Ramos (cell line): ENCODE measurements at regions not wholly inside any gene's neighbourhood (a gene's known extent, or its start where the extent isn't known, plus 50 kb on each side); places are given as distances from the start of the nearest gene placed in this dataset.

ENCODE experiments used
- in situ Hi-C: fragments of 300-500 bp; cut with MboI; formaldehyde crosslinking; loops from one replicate; pipeline ENCODE4 v1.14.3; 2022; ENCODE audit warnings: low sequenced_read_pairs; ENCODE audit not compliant: unreplicated experiment

GRCh38 chr13:23979361-23980159, 82.3 kb upstream of the C1QTNF9B start:
- in situ Hi-C loops = no loop called here

GRCh38 chr13:23980160-23980551, 82.9 kb upstream of the C1QTNF9B start:
- in situ Hi-C loops = no loop called here

- in situ Hi-C loops = no loop called here
Measured at GRCh38 chr13:23983671-23984070, 86.4 kb upstream of the C1QTNF9B start.

GRCh38 chr13:23984546-23984945, 87.2 kb upstream of the C1QTNF9B start:
- in situ Hi-C loops = no loop called here

- in situ Hi-C loops = no loop called here
Measured at GRCh38 chr13:23985060-23985459, 87.8 kb upstream of the C1QTNF9B start.

GRCh38 chr13:23985839-23986238, 88.5 kb upstream of the C1QTNF9B start:
- in situ Hi-C loops = no loop called here

- in situ Hi-C loops = no loop called here
Measured at GRCh38 chr13:23986619-23987018, 89.3 kb upstream of the C1QTNF9B start.

GRCh38 chr13:23987331-23987894, 90.1 kb upstream of the C1QTNF9B start:
- in situ Hi-C loops = no loop called here

GRCh38 chr13:23988546-23989122, 91.3 kb upstream of the C1QTNF9B start:
- in situ Hi-C loops = no loop called here

- in situ Hi-C loops = no loop called here
Measured at GRCh38 chr13:23990455-23990854, 93.2 kb upstream of the C1QTNF9B start.

GRCh38 chr13:23991119-23991518, 93.8 kb upstream of the C1QTNF9B start:
- in situ Hi-C loops = no loop called here

- in situ Hi-C loops = no loop called here
Measured at GRCh38 chr13:23992781-23993679, 95.7 kb upstream of the C1QTNF9B start.

GRCh38 chr13:23993680-23993985, 96.3 kb upstream of the C1QTNF9B start:
- in situ Hi-C loops = no loop called here

GRCh38 chr13:23995283-23996073, 98.2 kb upstream of the C1QTNF9B start:
- in situ Hi-C loops = no loop called here

GRCh38 chr13:23996456-23996855, 99.2 kb upstream of the C1QTNF9B start:
- in situ Hi-C loops = no loop called here

GRCh38 chr13:23999424-23999823, 102.1 kb upstream of the C1QTNF9B start:
- in situ Hi-C loops = no loop called here

GRCh38 chr13:24002206-24002815, 105.0 kb upstream of the C1QTNF9B start:
- in situ Hi-C loops = loop anchor here (25.0 kb wide), 1 partner anchor 235 kb away; no protein-coding TSS in a partner anchor

- in situ Hi-C loops = loop anchor here (25.0 kb wide), 1 partner anchor 233 kb away; no protein-coding TSS in a partner anchor
Measured at GRCh38 chr13:24004142-24004899, 107.0 kb upstream of the C1QTNF9B start.

- in situ Hi-C loops = loop anchor here (25.0 kb wide), 1 partner anchor 232 kb away; no protein-coding TSS in a partner anchor
Measured at GRCh38 chr13:24004971-24005370, 107.7 kb upstream of the C1QTNF9B start.
